Eye (tissue), 1 donor: ENCODE measurements at regions not wholly inside any gene's neighbourhood (a gene's known extent, or its start where the extent isn't known, plus 50 kb on each side); places are given as distances from the start of the nearest gene placed in this dataset.
A peak's percentile ranks its signal among the peaks of the same experiment; 100 is the strongest.
"Not testable (repeated sequence)": the region's sequence is repeated elsewhere in the genome, so short reads cannot be mapped to it uniquely, and the experiment has no call there.

Source experiments
- DNase-seq: peaks from one replicate; pipeline ENCODE4 v3.0.0-alpha.2; 2015

GRCh38 chr4:64001229-64001898, 407.9 kb downstream of the TECRL start:
- no peak for DNase-seq

DNA sequence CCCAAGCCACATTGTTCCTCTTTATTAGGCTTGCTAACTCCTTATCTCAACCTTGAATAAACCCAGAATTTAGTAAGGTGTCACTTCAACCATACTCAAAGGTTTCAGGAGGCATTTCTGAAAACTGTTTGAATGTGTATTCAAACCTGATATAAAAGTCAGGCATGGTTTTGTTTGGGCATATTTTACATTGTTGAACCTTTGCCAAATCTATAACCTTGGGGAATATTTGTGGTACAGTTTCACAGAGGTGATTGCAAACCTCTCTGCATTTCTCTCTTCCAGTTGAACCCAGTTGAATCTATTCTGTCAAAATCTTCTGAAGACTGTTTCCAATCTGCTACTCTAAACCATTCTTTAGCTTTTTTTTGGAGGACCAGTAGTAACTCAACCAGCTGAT, 409.0 kb downstream of the TECRL start:
- DNase-seq, result no peak

DNA sequence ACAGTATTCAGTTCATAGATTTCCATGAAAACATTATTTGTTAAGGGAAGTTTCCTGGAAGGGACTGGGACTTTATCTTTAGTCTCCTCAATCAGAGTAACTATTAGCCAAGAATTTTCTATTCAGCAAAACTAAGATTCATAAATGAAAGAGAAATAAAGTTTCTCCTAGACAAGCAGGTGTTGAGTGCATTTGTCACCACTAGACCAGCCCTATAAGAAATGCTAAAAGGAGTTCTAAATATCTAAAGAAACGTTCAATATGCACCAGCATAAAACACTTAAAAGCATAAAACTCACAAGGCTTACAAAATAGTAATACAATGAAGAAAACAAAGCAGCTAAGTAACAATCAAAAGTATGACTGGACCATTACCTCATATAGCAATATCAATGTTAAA, 423.0 kb downstream of the TECRL start:
- DNase-seq, result no peak

- no peak for DNase-seq
These were observed 426.0 kb downstream of the TECRL start for GRCh38 chr4:63983224-63983623.

- peak; percentile 51 for DNase-seq
These were observed 443.4 kb downstream of the TECRL start for GRCh38 chr4:63965875-63966274.

DNA sequence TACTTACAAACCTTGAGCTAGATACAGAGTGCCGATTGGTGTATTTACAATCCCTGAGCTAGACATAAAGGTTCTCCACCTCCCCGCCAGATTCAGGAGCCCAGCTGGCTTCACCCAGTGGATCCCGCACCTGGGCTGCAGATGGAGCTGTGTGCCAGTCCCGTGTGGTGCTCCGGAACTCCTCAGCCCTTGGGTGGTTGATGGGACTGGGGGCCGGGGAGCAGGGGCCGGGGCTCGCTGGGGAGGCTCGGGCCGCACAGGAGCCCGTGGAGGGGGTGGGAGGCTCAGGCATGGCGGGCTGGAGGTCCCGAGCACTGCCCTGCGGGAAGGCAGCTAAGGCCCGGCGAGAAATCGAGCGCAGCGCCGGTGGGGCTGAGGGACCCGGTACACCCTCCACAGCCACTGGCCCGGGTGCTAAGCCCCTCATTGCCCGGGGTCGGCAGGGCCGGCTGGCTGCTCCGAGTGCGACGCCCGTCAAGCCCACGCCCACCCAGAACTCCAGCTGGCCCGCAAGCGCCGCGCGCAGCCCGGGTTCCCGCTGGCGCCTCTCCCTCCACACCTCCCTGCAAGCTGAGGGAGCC, 466.5 kb downstream of the TECRL start:
- not testable (repeated sequence) for DNase-seq

GRCh38 chr4:63937961-63938360, 471.3 kb downstream of the TECRL start:
- DNase-seq, result no peak

GRCh38 chr4:63922146-63922545, 487.1 kb downstream of the TECRL start:
- no peak for DNase-seq

GRCh38 chr4:63921561-63921960, 487.7 kb downstream of the TECRL start:
- no peak for DNase-seq

DNA sequence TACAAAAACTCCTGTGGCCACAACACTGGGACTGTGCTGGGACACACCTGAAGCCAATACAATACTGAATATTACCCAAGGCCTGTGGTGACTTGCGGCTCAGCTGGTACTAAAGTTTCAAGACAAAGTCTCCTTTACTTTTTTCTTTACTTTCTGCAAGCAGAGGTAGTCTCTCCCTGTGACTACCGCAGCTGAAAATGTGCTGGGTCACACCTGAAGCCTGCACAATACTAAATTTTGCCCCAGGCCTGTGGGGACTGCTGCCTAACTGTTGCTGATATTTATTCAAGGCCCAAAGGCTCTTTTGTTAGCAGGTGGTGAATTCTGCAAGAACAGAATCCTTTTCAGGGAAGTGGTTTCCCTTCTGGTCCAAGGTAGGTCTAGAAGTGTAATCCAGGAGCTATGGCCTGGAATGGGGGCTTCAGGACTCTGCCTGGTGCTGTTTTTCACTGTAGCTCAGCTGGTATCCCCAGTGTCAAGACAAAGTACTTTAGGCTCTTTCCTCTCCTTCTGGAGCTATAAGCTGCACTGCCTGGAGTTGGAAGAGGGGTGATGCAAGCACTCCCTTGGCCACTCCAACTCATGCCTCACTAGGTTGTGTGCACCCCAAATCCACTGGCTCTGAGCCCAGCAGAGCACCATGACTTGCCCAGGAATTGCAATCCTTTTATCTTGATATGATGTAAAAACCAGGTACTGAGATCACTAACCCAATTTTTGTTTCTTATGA, 489.4 kb downstream of the TECRL start:
- no peak for DNase-seq

GRCh38 chr4:63906660-63907183, 502.5 kb downstream of the TECRL start:
- peak; percentile 78 for DNase-seq

- DNase-seq, result no peak
These were observed 505.0 kb downstream of the TECRL start for GRCh38 chr4:63904201-63904600.

DNA sequence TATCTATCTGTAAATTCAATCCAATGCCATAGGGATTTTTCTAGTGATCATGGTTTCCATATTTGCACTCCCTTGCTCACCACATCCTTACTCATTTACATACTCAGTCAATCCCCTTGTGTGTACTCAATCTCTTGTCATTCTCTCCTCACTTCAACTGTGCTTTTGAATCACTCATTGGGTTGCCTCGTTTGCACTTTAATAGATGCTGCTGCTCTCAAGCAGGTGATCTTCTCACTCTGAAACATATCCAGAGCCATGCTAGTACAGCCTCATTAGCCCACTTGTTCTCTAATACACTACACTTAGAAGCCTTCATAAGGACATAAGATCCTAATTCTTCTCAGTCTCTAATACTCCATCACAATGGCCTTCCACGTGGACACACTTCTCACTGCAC, 507.9 kb downstream of the TECRL start:
- no peak for DNase-seq

GRCh38 chr4:63898961-63899360, 510.3 kb downstream of the TECRL start:
- no peak for DNase-seq

DNA sequence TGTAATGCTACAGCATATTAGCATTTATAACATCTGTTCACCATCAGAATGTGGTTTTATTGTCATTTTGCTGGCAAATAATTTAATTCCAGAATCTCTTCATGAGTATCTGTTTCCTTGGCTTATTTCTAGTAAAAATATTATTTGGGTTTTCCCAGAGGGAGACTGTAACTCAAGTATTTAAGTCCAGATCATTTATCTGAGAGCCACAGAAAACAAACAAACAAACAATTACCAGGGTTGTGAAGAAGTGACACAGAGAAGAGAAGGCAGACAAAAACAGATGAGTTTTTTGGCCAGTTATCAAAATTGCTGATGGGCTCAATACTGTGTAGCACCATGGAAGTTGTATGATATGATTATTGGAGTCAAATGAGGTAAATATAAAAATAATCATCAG, 515.1 kb downstream of the TECRL start:
- peak; percentile 6 for DNase-seq

DNA sequence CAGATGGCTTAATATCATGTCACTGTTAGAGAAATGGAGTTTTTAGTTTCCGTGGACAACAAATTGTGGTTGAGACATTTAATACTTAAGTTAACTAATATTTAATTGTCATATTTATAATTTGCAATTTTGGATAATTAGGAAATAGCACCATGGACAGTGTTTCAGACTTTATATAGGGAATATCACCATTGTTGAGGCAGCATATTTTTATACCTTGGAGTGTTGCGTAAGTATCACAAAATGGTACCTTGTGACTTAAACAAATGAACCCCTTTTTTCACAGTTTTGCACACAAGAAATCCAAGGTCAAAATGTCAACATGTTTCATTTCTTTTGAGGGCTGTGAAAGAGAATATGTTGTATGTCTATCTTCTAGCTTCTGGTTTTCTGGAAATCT, 539.9 kb downstream of the TECRL start:
- no peak for DNase-seq

- no peak for DNase-seq
These were observed 557.8 kb downstream of the TECRL start for GRCh38 chr4:63851496-63851895.

DNA sequence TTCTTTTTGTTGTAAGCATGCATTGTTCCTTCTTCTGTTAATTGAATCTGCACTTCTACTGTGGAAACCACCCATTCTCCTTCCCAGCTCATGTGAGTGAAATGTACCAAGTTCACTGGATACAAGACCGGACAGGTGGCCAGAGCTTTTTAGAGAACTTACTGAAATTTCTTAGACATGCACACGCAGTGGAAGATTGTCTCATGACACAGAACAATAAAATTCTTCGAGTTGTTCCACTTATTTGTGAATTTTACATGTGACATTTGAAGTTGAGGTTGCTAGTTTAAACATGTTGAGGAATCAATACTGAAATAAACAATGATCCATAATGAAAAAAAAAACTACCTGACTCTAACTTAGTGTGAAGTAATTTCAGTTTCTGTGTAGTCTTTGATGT, 568.0 kb downstream of the TECRL start:
- no peak for DNase-seq

GRCh38 chr4:63831590-63832155, 577.6 kb downstream of the TECRL start:
- no peak for DNase-seq

- no peak for DNase-seq
These were observed 591.9 kb downstream of the TECRL start for GRCh38 chr4:63817196-63817865.

GRCh38 chr4:63814171-63814964, 594.9 kb downstream of the TECRL start:
- no peak for DNase-seq

GRCh38 chr4:63799166-63799565, 610.1 kb downstream of the TECRL start:
- DNase-seq, result peak; percentile 67
